Midbrain (tissue), 1 donor: ENCODE measurements at regions not wholly inside any gene's neighbourhood (a gene's known extent, or its start where the extent isn't known, plus 50 kb on each side); places are given as distances from the start of the nearest gene placed in this dataset.

Experiments
- DNase-seq: peaks from one replicate; lab custom pipeline; 2025; lab: John Stamatoyannopoulos, UW

GRCh38 chr7:21029006-21029405 lies 242.3 kb upstream of the SP8 start:
- DNase-seq, result no peak

- no peak for DNase-seq
Observed at GRCh38 chr7:21030237-21030871, 243.7 kb upstream of the SP8 start.

- DNase-seq, result no peak
Observed at GRCh38 chr7:21041252-21041651, 254.6 kb upstream of the SP8 start.

- DNase-seq, result no peak
Observed at GRCh38 chr7:21041666-21042065, 255.0 kb upstream of the SP8 start.

GRCh38 chr7:21044384-21044783 lies 257.7 kb upstream of the SP8 start:
- DNase-seq, result no peak

GRCh38 chr7:21044913-21045568 lies 258.4 kb upstream of the SP8 start:
- DNase-seq, result no peak

GRCh38 chr7:21051865-21052264 lies 265.2 kb upstream of the SP8 start:
- DNase-seq, result no peak

GRCh38 chr7:21054427-21055112 lies 267.9 kb upstream of the SP8 start:
- no peak for DNase-seq

- no peak for DNase-seq
Observed at GRCh38 chr7:21059069-21059468, 272.4 kb upstream of the SP8 start.

- no peak for DNase-seq
Observed at GRCh38 chr7:21063106-21063505, 276.4 kb upstream of the SP8 start.

GRCh38 chr7:21064698-21065648 lies 278.3 kb upstream of the SP8 start:
- DNase-seq, result no peak

GRCh38 chr7:21066221-21066620 lies 279.5 kb upstream of the SP8 start:
- DNase-seq, result no peak

- DNase-seq, result no peak
Observed at GRCh38 chr7:21067216-21067615, 280.5 kb upstream of the SP8 start.

- no peak for DNase-seq
Observed at GRCh38 chr7:21070571-21071090, 283.9 kb upstream of the SP8 start.

GRCh38 chr7:21071561-21072501 lies 285.1 kb upstream of the SP8 start:
- no peak for DNase-seq

- DNase-seq, result no peak
Observed at GRCh38 chr7:21076054-21076453, 289.4 kb upstream of the SP8 start.

- DNase-seq, result no peak
Observed at GRCh38 chr7:21076574-21076973, 289.9 kb upstream of the SP8 start.

- DNase-seq, result no peak
Observed at GRCh38 chr7:21077602-21078001, 290.9 kb upstream of the SP8 start.

GRCh38 chr7:21084286-21084685 lies 297.6 kb upstream of the SP8 start:
- DNase-seq, result no peak

GRCh38 chr7:21086688-21087087 lies 300.0 kb upstream of the SP8 start:
- no peak for DNase-seq

- DNase-seq, result no peak
Observed at GRCh38 chr7:21089653-21090052, 303.0 kb upstream of the SP8 start.
